ENCODE measurements at regions not wholly inside any gene's neighbourhood (a gene's known extent, or its start where the extent isn't known, plus 50 kb on each side); places are given as distances from the start of the nearest gene placed in this dataset.
A peak's percentile ranks its signal among the peaks of the same experiment; 100 is the strongest.

DNA sequence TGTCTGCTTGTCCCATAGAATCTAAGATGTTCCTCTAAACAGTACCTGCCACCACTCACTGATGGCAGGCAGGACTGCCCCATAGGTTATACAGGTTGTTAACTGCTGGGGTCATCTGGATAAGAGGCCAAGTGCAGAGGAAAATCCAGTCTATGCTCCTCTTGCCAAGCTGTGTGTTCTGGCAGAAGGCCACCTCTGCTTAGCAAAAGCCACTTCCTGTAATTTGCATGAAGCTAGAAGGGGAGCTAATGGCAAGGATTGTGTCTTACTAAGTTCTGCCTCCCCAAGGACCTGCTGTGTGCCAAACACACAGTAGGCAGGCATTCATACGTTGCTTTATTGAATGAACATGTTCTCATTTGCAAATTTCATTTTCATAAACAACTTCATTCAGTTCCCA, 445.4 kb downstream of the BCL11B start:
- peak; percentile 3 for DNase-seq

DNA sequence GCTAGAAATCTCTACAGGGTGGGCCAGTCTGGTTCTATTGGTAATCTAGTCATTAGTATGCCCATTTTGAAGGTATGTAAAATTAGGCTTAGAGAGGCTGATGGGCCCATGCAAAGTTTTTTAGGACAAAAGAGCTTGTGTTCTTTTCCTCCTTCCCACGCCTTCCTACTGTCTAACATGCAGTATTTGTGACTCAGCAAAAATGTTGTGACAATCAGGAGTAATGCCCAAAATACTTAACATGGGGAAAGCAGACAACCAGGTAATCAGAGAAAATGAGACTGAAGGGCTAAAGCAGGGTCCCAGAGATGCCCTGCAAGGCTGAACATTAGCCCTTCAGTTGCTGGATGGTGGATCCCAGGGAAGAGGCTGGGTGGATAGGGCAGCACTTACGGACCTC, 437.9 kb downstream of the BCL11B start:
- no peak for DNase-seq

- DNase-seq = no peak
Measured at GRCh38 chr14:98835051-98835824, 436.8 kb downstream of the BCL11B start.

- DNase-seq = no peak
Measured at GRCh38 chr14:98835825-98836100, 436.2 kb downstream of the BCL11B start.

DNA sequence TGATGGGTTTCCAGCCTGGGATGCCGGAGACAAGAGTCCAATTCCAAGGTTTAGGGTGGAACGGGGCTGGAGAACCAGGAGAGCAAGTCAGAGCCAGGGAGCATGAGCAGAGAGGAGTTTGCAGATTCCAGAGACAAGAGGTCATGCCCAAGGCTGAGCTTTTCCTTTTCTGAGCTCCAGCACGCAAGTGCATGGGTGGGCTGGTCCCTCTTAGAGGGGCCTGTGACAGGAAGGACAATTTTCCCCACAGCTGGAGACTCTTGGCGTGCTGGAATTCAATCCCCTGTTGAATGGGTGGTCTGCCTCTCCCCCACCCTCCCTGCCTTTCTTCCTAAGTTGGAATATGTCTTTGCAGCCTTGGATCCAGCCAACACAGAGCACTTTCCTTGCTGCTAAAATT, 431.9 kb downstream of the BCL11B start:
- no peak for DNase-seq

DNA sequence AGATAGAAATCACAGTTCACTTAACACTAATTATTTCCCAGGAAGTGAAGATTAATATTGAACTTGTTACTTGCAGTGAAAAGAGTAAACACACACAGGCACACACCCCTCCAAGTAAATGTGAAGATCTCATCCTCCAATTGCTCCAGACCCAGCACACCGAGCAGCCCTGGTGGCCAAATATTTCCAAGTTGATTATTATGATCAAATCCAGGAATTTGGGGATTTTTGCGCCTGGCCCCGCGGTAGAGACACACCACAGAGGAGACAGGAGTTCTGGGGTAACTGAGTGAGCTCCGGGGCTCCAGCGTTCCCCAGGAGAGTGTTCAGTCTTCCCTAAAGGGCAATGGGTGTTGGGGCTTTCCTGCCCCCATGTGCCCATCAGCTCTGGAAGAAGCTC, 431.5 kb downstream of the BCL11B start:
- no peak for DNase-seq

DNA sequence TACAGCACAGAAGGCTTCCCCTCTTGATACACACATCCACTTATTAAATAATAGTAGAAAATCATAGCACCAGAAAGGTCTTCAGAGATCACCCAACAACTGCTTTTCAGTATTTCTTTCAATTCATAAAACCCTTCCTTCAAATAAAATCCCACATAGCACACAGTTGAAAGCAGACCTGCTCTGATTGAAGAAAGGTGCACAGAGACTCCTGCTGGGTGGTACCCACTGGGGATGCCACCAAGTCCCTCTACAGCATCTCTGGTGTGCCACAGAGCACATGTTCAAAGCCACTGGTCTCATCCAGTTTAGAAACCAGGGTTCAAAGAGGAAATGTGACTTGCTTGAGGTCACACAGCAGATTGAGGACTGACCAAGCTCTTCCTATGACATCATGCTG, 427.5 kb downstream of the BCL11B start:
- DNase-seq = no peak

GRCh38 chr14:98847521-98848468, 424.2 kb downstream of the BCL11B start:
- DNase-seq = no peak

DNA sequence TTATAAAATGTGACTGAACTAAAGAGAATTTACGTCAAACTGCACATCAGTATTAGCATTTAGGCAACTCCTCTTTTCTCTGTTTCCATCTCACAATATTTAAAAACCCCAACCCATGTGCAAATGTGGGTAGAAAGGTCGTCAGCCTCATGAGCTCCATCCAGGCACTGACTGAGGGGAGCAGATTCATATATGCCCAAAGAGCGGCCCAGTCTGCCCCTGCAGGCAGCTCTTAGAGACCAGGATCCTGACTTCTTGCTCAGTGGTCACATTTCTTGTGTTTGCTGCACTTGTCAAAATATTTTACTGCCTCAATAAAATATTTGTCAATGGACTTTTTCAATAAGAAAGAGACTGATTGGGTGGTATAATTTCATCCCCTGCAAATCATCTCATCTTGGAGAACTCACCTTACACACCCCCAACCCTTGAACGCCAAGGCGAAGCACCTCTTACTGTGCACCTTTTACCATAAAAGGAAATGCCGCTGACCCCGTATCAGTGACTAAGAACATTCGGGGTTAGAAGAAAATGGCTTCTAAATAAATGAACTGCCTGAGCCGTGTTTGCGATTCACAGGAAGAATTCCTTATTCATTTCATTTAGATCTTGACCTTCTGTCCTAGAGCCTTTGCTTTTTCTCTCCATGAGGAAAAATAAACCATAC, 418.8 kb downstream of the BCL11B start:
- no peak for DNase-seq

GRCh38 chr14:98855926-98856715, 415.9 kb downstream of the BCL11B start:
- no peak for DNase-seq

DNA sequence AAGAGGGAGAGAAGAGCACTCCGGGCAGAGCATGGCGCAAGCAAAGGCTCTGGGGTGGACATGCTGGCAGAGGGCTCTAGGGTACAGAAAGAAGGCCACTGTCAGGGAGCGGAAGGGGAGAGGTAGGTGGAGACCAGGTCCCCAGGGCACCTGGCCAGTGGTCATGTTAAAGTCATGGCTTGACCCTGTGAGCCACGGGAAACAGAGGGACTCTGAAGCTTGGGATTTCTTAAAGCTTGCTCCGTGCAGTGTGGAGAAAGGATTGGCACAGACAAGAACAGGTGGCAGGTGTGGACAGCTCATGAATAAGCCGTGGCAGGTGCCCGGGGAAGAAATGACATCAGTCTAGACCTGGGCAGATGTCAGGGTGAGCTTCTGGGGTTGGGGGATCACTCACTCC, 413.8 kb downstream of the BCL11B start:
- no peak for DNase-seq

DNA sequence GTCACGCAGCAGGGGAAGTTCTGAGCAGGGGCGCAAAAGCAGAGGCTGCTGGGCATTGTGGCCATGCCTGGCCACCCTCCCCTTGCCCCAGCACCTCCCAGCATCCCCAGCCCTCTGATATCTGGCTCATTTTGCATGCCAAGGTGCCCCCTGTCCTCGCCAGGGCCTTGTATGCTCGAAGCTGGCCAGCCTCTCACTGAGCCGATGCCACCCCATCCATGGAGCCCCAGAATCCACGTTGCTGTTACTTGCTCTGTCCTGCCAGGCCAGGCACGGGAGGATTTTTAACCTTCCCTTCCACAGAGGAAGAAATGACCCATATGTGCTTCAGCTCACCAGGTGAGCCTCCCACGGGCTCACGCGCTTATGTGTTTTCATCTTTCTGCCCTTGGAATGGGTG, 413.4 kb downstream of the BCL11B start:
- no peak for DNase-seq

GRCh38 chr14:98859301-98859700, 412.7 kb downstream of the BCL11B start:
- DNase-seq = no peak

GRCh38 chr14:98864211-98864610, 407.8 kb downstream of the BCL11B start:
- no peak for DNase-seq

DNA sequence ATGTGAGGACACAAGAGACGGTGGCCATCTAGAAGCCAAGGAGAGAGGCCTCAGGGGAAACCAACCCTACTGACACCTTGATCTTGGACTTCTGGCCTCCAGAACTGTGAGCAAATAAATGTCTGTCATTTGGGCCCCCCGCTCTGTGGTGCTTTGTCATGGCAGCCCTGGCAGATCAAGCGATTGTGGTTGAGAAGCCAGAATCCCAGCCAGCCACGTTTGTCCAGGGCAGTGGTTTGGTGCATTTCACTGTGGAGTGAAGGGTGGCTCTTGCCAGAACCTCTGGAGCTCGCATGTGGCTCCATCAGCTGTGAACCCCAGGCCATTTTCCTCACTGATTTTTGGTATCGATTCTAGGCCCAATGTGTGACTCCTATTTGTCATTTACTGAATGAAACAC, 404.9 kb downstream of the BCL11B start:
- DNase-seq = no peak

- DNase-seq = no peak
Measured at GRCh38 chr14:98867726-98868125, 404.3 kb downstream of the BCL11B start.

GRCh38 chr14:98868866-98869265, 403.1 kb downstream of the BCL11B start:
- DNase-seq = no peak

DNA sequence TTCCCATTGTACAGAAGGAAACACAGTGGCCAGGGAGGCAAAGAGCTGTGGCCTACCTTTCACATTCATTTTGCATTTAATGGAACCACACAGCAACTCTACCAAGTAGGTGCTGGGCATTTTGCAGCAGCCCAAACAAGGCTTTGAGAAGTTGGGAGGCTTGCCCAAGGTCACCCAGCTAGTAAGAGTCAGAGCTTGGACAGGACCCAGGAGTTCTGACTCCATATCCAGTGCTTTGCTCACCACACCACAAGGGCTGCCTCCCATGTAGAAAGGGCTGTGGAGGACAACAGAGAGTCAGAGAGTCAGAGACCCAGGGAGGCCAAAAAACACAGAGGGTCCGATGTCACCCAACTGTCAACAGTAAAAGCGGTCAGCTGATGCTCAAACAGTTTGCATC, 400.2 kb downstream of the BCL11B start:
- no peak for DNase-seq

DNA sequence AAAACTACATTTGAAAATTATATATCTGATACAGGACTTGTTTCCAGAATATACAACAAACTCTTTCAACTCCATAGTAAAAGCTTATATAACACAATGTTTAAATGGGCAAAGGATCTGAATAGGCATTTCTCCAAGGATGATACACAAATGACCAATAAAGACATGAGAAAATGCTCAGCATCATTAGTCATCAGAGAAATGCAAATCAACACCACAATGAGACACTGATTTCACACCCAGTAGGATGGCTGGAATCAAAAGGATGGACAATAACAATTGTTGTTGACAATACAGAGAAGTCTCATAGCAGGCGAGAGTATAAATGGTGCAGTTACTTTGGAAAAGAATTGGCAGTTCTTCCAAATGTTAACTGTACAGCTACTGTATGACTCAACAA, 394.9 kb downstream of the BCL11B start:
- DNase-seq = no peak

DNA sequence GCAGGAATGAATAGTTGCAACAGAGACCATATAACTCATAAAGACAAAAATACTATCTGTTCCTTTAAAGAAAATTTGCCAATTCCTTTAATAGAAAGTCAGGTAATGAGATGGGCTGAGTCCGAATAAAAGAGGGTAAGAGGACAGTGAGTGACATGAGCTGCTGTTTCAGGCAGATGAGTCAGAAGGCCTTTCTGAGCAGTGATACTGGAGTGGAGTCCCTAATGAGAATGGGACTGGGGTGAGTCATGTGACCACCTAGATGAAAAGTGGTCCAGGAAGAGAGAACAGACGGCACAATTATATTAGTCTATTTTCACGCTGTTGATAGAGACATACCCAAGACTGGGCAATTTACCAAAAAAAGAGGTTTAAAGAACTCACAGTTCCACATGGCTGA, 393.7 kb downstream of the BCL11B start:
- DNase-seq = no peak

DNA sequence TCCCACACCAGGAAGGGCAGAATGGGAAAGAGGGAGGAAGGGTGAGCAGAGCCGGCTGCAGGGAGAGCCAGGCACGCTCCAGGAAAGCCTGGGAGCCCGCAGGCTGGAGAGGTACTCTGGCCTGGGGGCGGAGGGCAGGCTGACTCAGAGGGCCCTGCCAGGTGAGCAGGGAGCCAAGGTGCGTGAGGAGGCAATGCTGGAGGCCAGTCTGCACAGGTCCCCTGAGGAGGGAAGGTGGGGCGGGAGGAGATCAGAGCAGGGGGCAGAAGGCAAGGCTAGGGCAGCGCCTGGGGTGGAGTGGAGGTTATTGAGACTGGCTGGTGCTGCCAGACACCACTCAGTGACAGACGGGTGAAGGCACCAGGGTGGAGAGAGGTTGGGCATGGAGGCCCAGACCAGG, 385.0 kb downstream of the BCL11B start:
- no peak for DNase-seq

- no peak for DNase-seq
Measured at GRCh38 chr14:98888281-98888680, 383.7 kb downstream of the BCL11B start.

All from CD4-positive, alpha-beta T cell treated with Interleukin-10 for 1 hour (primary cell).